ENCODE measurements at regions not wholly inside any gene's neighbourhood (a gene's known extent, or its start where the extent isn't known, plus 50 kb on each side); places are given as distances from the start of the nearest gene placed in this dataset.

GRCh38 chr7:130958846-130959245, 224.8 kb upstream of the KLF14 start:
- no peak overlapping the region for H3K4me3 ChIP-seq
- H3K27ac ChIP-seq = no peak overlapping the region
- no peak for DNase-seq (ENCODE audit: low spot score in 2 of 2)
- intact Hi-C loops (cut with DNase I; ENCODE audit: low total_unique reads) = no loop called here
- H3K27me3 ChIP-seq = no peaks in the 10 kb centered on the region
- H3K36me3 ChIP-seq = no peaks in the 10 kb centered on the region
- TF ChIP-seq CTCF (IDR thresholded peaks at IDR 0.05) (no peak), POLR2A (IDR thresholded peaks at IDR 0.05) (no peak), POLR2AphosphoS5 (IDR thresholded peaks at IDR 0.05) (no peak)
- peaks cover 0 to 10% of the 10 kb centered on the region in 2 donors for H3K4me1 ChIP-seq
- H3K9me3 ChIP-seq = no peaks in the 10 kb centered on the region

GRCh38 chr7:130959743-130960207, 225.8 kb upstream of the KLF14 start:
- H3K4me3 ChIP-seq = no peak overlapping the region
- intact Hi-C loops (cut with DNase I; ENCODE audit: low total_unique reads) = no loop called here
- TF ChIP-seq POLR2AphosphoS5 (IDR thresholded peaks at IDR 0.05) = no peak
- no peak for TF ChIP-seq POLR2A (IDR thresholded peaks at IDR 0.05)
- TF ChIP-seq CTCF (IDR thresholded peaks at IDR 0.05) = no peak
- no peaks in the 10 kb centered on the region for H3K27me3 ChIP-seq
- peaks cover 0 to 10% of the 10 kb centered on the region in 2 donors for H3K4me1 ChIP-seq
- H3K27ac ChIP-seq = peak overlapping the region; percentile 46 to 66
- H3K9me3 ChIP-seq = no peaks in the 10 kb centered on the region
- no peaks in the 10 kb centered on the region for H3K36me3 ChIP-seq
- DNase-seq (ENCODE audit: low spot score in 2 of 2) = no peak

GRCh38 chr7:130960208-130960988, 226.4 kb upstream of the KLF14 start:
- Histone ChIP-seq H3K27me3 (no peaks in the 10 kb centered on the region), H3K9me3 (no peaks in the 10 kb centered on the region), H3K4me3 (peak overlapping the region in 2 of 3 donors; percentile 10 to 17), H3K4me1 (peaks cover 0 to 10% of the 10 kb centered on the region in 2 donors), H3K36me3 (no peaks in the 10 kb centered on the region), H3K27ac (peak overlapping the region; percentile 46 to 66)
- intact Hi-C loops (cut with DNase I; ENCODE audit: low total_unique reads) = no loop called here
- TF ChIP-seq POLR2AphosphoS5 (IDR thresholded peaks at IDR 0.05) (peak in 1 of 3 donors; percentile 26), CTCF (IDR thresholded peaks at IDR 0.05) (no peak)
- no peak for DNase-seq (ENCODE audit: low spot score in 2 of 2)

- no peaks in the 10 kb centered on the region for H3K27me3 ChIP-seq
- TF ChIP-seq POLR2A (IDR thresholded peaks at IDR 0.05) (no peak), POLR2AphosphoS5 (IDR thresholded peaks at IDR 0.05) (no peak), CTCF (IDR thresholded peaks at IDR 0.05) (no peak)
- no peaks in the 10 kb centered on the region for H3K36me3 ChIP-seq
- H3K4me1 ChIP-seq = peaks cover 0 to 10% of the 10 kb centered on the region in 2 donors
- peak overlapping the region in 2 of 3 donors; percentile 4 to 10 for H3K4me3 ChIP-seq
- DNase-seq (ENCODE audit: low spot score in 2 of 2) = no peak
- no peaks in the 10 kb centered on the region for H3K9me3 ChIP-seq
- intact Hi-C loops (cut with DNase I; ENCODE audit: low total_unique reads) = no loop called here
- peak overlapping the region; percentile 46 to 66 for H3K27ac ChIP-seq
Observed at GRCh38 chr7:130961128-130961601, 227.2 kb upstream of the KLF14 start.

- TF ChIP-seq POLR2A (IDR thresholded peaks at IDR 0.05) (no peak), POLR2AphosphoS5 (IDR thresholded peaks at IDR 0.05) (no peak), CTCF (IDR thresholded peaks at IDR 0.05) (no peak)
- no peaks in the 10 kb centered on the region for H3K36me3 ChIP-seq
- peaks cover 0 to 10% of the 10 kb centered on the region in 2 donors for H3K4me1 ChIP-seq
- no peak overlapping the region for H3K4me3 ChIP-seq
- intact Hi-C loops (cut with DNase I; ENCODE audit: low total_unique reads) = no loop called here
- DNase-seq (ENCODE audit: low spot score in 2 of 2) = no peak
- no peaks in the 10 kb centered on the region for H3K27me3 ChIP-seq
- H3K27ac ChIP-seq = peak overlapping the region; percentile 34 to 46
- H3K9me3 ChIP-seq = no peaks in the 10 kb centered on the region
Observed at GRCh38 chr7:130962109-130962508, 228.1 kb upstream of the KLF14 start.
